Gastrocnemius medialis (tissue), 4 donors: ENCODE measurements at regions not wholly inside any gene's neighbourhood (a gene's known extent, or its start where the extent isn't known, plus 50 kb on each side); places are given as distances from the start of the nearest gene placed in this dataset.

Experiments used
- ATAC-seq, 2 donors: fragments of 150-250 bp; one replicate each; pipeline ENCODE4 v1.9.1; 2016
- DNase-seq, 2 donors: peaks; one replicate each; pipeline ENCODE4 v3.0.0-alpha.2; 2019
- H3K27ac ChIP-seq, 4 donors: fragments of 200-600 bp; sonication (generic); 1 replicate in 1 of 4; 2 replicates in 3 of 4; pipeline ENCODE4 v1.5.1; 2016 to 2018; ENCODE audit warnings: mild to moderate bottlenecking in 2 of 4, moderate library complexity in 1 of 4
- H3K27me3 ChIP-seq, 3 donors: fragments of 200-600 bp; sonication (generic) in 2 of 3; 1 replicate in 1 of 3; 2 replicates in 2 of 3; pipeline versions ENCODE4 v1.5.1 to v1.6.0; 2016 to 2019; ENCODE audit warnings: mild to moderate bottlenecking in 1 of 3, moderate library complexity in 1 of 3
- H3K36me3 ChIP-seq, 2 donors: fragments of 200-600 bp; sonication (generic) in 1 of 2; one replicate each; pipeline ENCODE4 v1.5.1; 2017 to 2018
- H3K4me1 ChIP-seq, 2 donors: fragments of 200-600 bp; sonication (generic) in 1 of 2; one replicate each; pipeline ENCODE4 v1.5.1; 2016 to 2017; ENCODE audit warnings: mild to moderate bottlenecking in 2 of 2
- H3K4me3 ChIP-seq, 4 donors: fragments of 200-600 bp; sonication (generic) in 3 of 4; 1 replicate in 1 of 4; 2 replicates in 3 of 4; pipeline ENCODE4 v1.5.1; 2016 to 2019; ENCODE audit warnings: mild to moderate bottlenecking in 2 of 4
- H3K9me3 ChIP-seq, 3 donors: fragments of 200-600 bp; sonication (generic) in 2 of 3; 1 replicate in 1 of 3; 2 replicates in 2 of 3; pipeline ENCODE4 v1.5.1; 2016 to 2019
- CTCF ChIP-seq, 5 experiments: fragments of 450-650 bp in 3 of 5; fragments of 200-600 bp in 2 of 5; sonication (generic) in 2 of 5; IDR thresholded peaks in 4 of 5; conservative IDR thresholded peaks in 1 of 5; 1 replicate in 4 of 5; 2 replicates in 1 of 5; pipeline ENCODE4 v1.5.1; 2016 to 2019; ENCODE audit warnings: antibody characterized with exemption in 5 of 5, mild to moderate bottlenecking in 3 of 5, moderate library complexity in 3 of 5
- POLR2A ChIP-seq, 2 donors: fragments of 450-650 bp; IDR thresholded peaks; one replicate each; pipeline ENCODE4 v1.6.1; 2017; ENCODE audit warnings: antibody characterized with exemption in 2 of 2, mild to moderate bottlenecking in 2 of 2, moderate library complexity in 2 of 2
- in situ Hi-C, 4 donors: fragments of 200-750 bp; cut with MboI; loops; one replicate each; pipeline versions ENCODE4 v1.15.0 to v1.8.0; 2017; ENCODE audit warnings: low sequenced_read_pairs in 4 of 4
- intact Hi-C: fragments of 100-400 bp; cut with DNase I; formaldehyde crosslinking; loops from one replicate; pipeline ENCODE4 v1.15.1; 2023; ENCODE audit warnings: low total_unique reads

- in situ Hi-C loops: no loop called here
- DNase-seq: no peak
- no peak for ATAC-seq
- Histone ChIP-seq H3K27me3 (no peaks in the 10 kb centered on the region), H3K9me3 (no peaks in the 10 kb centered on the region), H3K4me1 (no peaks in the 10 kb centered on the region), H3K4me3 (no peak overlapping the region), H3K27ac (no peak overlapping the region), H3K36me3 (no peaks in the 10 kb centered on the region)
- TF ChIP-seq CTCF (IDR thresholded peaks at IDR 0.05 in 4 of 5, conservative IDR thresholded peaks at IDR 0.05 in 1 of 5): no peak
- no peak for TF ChIP-seq POLR2A (IDR thresholded peaks at IDR 0.05)
- intact Hi-C loops: no loop called here
Observed at GRCh38 chr6:23311211-23311610, 741.8 kb downstream of the HDGFL1 start.

GRCh38 chr6:23316131-23316530 is 746.8 kb downstream of the HDGFL1 start:
- no peak overlapping the region for H3K27ac ChIP-seq
- no peaks in the 10 kb centered on the region for H3K27me3 ChIP-seq
- H3K36me3 ChIP-seq: no peaks in the 10 kb centered on the region
- intact Hi-C loops: no loop called here
- H3K4me1 ChIP-seq: no peaks in the 10 kb centered on the region
- no peaks in the 10 kb centered on the region for H3K9me3 ChIP-seq
- DNase-seq (no peak), ATAC-seq (no peak)
- no peak for TF ChIP-seq POLR2A (IDR thresholded peaks at IDR 0.05)
- no peak for TF ChIP-seq CTCF (IDR thresholded peaks at IDR 0.05 in 4 of 5, conservative IDR thresholded peaks at IDR 0.05 in 1 of 5)
- H3K4me3 ChIP-seq: no peak overlapping the region
- in situ Hi-C loops: no loop called here

GRCh38 chr6:23316931-23317330 is 747.6 kb downstream of the HDGFL1 start:
- intact Hi-C loops (no loop called here), in situ Hi-C loops (no loop called here)
- no peak for DNase-seq
- ATAC-seq: no peak
- no peak overlapping the region for H3K4me3 ChIP-seq
- TF ChIP-seq POLR2A (IDR thresholded peaks at IDR 0.05): no peak
- TF ChIP-seq CTCF (IDR thresholded peaks at IDR 0.05 in 4 of 5, conservative IDR thresholded peaks at IDR 0.05 in 1 of 5): no peak
- no peak overlapping the region for H3K27ac ChIP-seq
- no peaks in the 10 kb centered on the region for H3K27me3 ChIP-seq
- H3K9me3 ChIP-seq: no peaks in the 10 kb centered on the region
- no peaks in the 10 kb centered on the region for H3K4me1 ChIP-seq
- H3K36me3 ChIP-seq: no peaks in the 10 kb centered on the region

GRCh38 chr6:23319582-23319981 is 750.2 kb downstream of the HDGFL1 start:
- intact Hi-C loops (no loop called here), in situ Hi-C loops (no loop called here)
- Histone ChIP-seq H3K4me1 (no peaks in the 10 kb centered on the region), H3K9me3 (no peaks in the 10 kb centered on the region), H3K27me3 (no peaks in the 10 kb centered on the region), H3K4me3 (no peak overlapping the region), H3K36me3 (no peaks in the 10 kb centered on the region), H3K27ac (no peak overlapping the region)
- DNase-seq: no peak
- TF ChIP-seq CTCF (IDR thresholded peaks at IDR 0.05 in 4 of 5, conservative IDR thresholded peaks at IDR 0.05 in 1 of 5) (no peak), POLR2A (IDR thresholded peaks at IDR 0.05) (no peak)
- no peak for ATAC-seq

- DNase-seq (no peak), ATAC-seq (no peak)
- Histone ChIP-seq H3K27ac (no peak overlapping the region), H3K9me3 (no peaks in the 10 kb centered on the region), H3K36me3 (no peaks in the 10 kb centered on the region), H3K4me1 (no peaks in the 10 kb centered on the region), H3K4me3 (no peak overlapping the region), H3K27me3 (no peaks in the 10 kb centered on the region)
- TF ChIP-seq POLR2A (IDR thresholded peaks at IDR 0.05): no peak
- TF ChIP-seq CTCF (IDR thresholded peaks at IDR 0.05 in 4 of 5, conservative IDR thresholded peaks at IDR 0.05 in 1 of 5): no peak
- intact Hi-C loops (no loop called here), in situ Hi-C loops (no loop called here)
Observed at GRCh38 chr6:23320471-23321015, 751.2 kb downstream of the HDGFL1 start.
